Skeletal muscle tissue (tissue), 3 donors: ENCODE measurements at regions not wholly inside any gene's neighbourhood (a gene's known extent, or its start where the extent isn't known, plus 50 kb on each side); places are given as distances from the start of the nearest gene placed in this dataset.
A peak's percentile ranks its signal among the peaks of the same experiment; 100 is the strongest.

Source experiments
- H3K27ac ChIP-seq: one replicate; pipeline ENCODE4 v1.7.0; 2013; ENCODE audit warnings: mild to moderate bottlenecking, low read depth, low read length, inconsistent platforms
- H3K27me3 ChIP-seq, 3 donors: one replicate each; pipeline ENCODE4 v1.7.0; 2013; ENCODE audit warnings: low read length in 3 of 3; ENCODE audit not compliant: control insufficient read depth in 3 of 3, insufficient read depth in 3 of 3
- H3K36me3 ChIP-seq, 3 donors: one replicate each; pipeline ENCODE4 v1.7.0; 2013; ENCODE audit warnings: low read length in 3 of 3; ENCODE audit not compliant: control insufficient read depth in 3 of 3, insufficient read depth in 3 of 3
- H3K4me1 ChIP-seq, 3 donors: one replicate each; pipeline ENCODE4 v1.7.0; 2013; ENCODE audit warnings: low read length in 3 of 3, mild to moderate bottlenecking in 3 of 3; ENCODE audit not compliant: control insufficient read depth in 3 of 3, insufficient read depth in 3 of 3
- H3K4me3 ChIP-seq, 3 donors: one replicate each; pipeline ENCODE4 v1.7.0; 2013; ENCODE audit warnings: low read length in 3 of 3
- H3K9ac ChIP-seq, 3 donors: one replicate each; pipeline ENCODE4 v1.7.0; 2013; ENCODE audit warnings: low read length in 3 of 3, mild to moderate bottlenecking in 3 of 3, moderate library complexity in 2 of 3, low read depth in 1 of 3
- H3K9me3 ChIP-seq, 3 donors: one replicate each; pipeline ENCODE4 v1.7.0; 2013; ENCODE audit warnings: low read length in 3 of 3; ENCODE audit not compliant: control insufficient read depth in 3 of 3
- donor health status: Osteomylitis.

GRCh38 chr5:5009240-5009639, 130.9 kb upstream of the ADAMTS16 start:
- H3K9ac ChIP-seq: no peak overlapping the region
- H3K4me3 ChIP-seq: no peak overlapping the region
- no peaks in the 10 kb centered on the region for H3K36me3 ChIP-seq

GRCh38 chr5:5011151-5011550, 129.0 kb upstream of the ADAMTS16 start:
- no peaks in the 10 kb centered on the region for H3K27me3 ChIP-seq
- no peaks in the 10 kb centered on the region for H3K9me3 ChIP-seq
- no peaks in the 10 kb centered on the region for H3K36me3 ChIP-seq
- no peaks in the 10 kb centered on the region for H3K4me1 ChIP-seq
- no peak overlapping the region for H3K9ac ChIP-seq
- H3K27ac ChIP-seq: no peak overlapping the region
- H3K4me3 ChIP-seq: no peak overlapping the region

More at GRCh38 chr5:5009240-5009639, 130.9 kb upstream of the ADAMTS16 start:
- Histone ChIP-seq H3K9me3 (no peaks in the 10 kb centered on the region), H3K27ac (no peak overlapping the region), H3K4me1 (no peaks in the 10 kb centered on the region), H3K27me3 (no peaks in the 10 kb centered on the region)

GRCh38 chr5:5014586-5015235, 125.4 kb upstream of the ADAMTS16 start:
- H3K9ac ChIP-seq: no peak overlapping the region
- no peaks in the 10 kb centered on the region for H3K4me1 ChIP-seq
- H3K27ac ChIP-seq: no peak overlapping the region
- no peaks in the 10 kb centered on the region for H3K36me3 ChIP-seq
- no peaks in the 10 kb centered on the region for H3K27me3 ChIP-seq
- no peaks in the 10 kb centered on the region for H3K9me3 ChIP-seq
- H3K4me3 ChIP-seq: no peak overlapping the region

GRCh38 chr5:5017827-5018577, 122.1 kb upstream of the ADAMTS16 start:
- Histone ChIP-seq H3K9ac (no peak overlapping the region), H3K9me3 (no peaks in the 10 kb centered on the region), H3K4me1 (no peaks in the 10 kb centered on the region)

GRCh38 chr5:5018578-5018970, 121.6 kb upstream of the ADAMTS16 start:
- Histone ChIP-seq H3K9ac (no peak overlapping the region), H3K36me3 (no peaks in the 10 kb centered on the region), H3K27ac (peak overlapping the region; percentile 13), H3K4me1 (no peaks in the 10 kb centered on the region), H3K9me3 (no peaks in the 10 kb centered on the region), H3K27me3 (no peaks in the 10 kb centered on the region), H3K4me3 (no peak overlapping the region)

More at GRCh38 chr5:5017827-5018577, 122.1 kb upstream of the ADAMTS16 start:
- H3K27ac ChIP-seq: peak overlapping the region; percentile 13
- no peaks in the 10 kb centered on the region for H3K36me3 ChIP-seq
- H3K27me3 ChIP-seq: no peaks in the 10 kb centered on the region
- no peak overlapping the region for H3K4me3 ChIP-seq

- H3K4me3 ChIP-seq: no peak overlapping the region
- H3K27me3 ChIP-seq: no peaks in the 10 kb centered on the region
- H3K36me3 ChIP-seq: no peaks in the 10 kb centered on the region
- H3K9me3 ChIP-seq: no peaks in the 10 kb centered on the region
- H3K27ac ChIP-seq: no peak overlapping the region
- H3K4me1 ChIP-seq: no peaks in the 10 kb centered on the region
- H3K9ac ChIP-seq: no peak overlapping the region
Observed at GRCh38 chr5:5021436-5021835, 118.7 kb upstream of the ADAMTS16 start.

- Histone ChIP-seq H3K4me1 (no peaks in the 10 kb centered on the region), H3K27ac (no peak overlapping the region), H3K4me3 (peak overlapping the region in 1 of 3 donors; percentile 43)
Observed at GRCh38 chr5:5025098-5025773, 114.9 kb upstream of the ADAMTS16 start.

GRCh38 chr5:5025774-5026408, 114.2 kb upstream of the ADAMTS16 start:
- no peaks in the 10 kb centered on the region for H3K36me3 ChIP-seq
- no peaks in the 10 kb centered on the region for H3K9me3 ChIP-seq
- H3K9ac ChIP-seq: no peak overlapping the region
- H3K4me1 ChIP-seq: no peaks in the 10 kb centered on the region
- no peaks in the 10 kb centered on the region for H3K27me3 ChIP-seq
- peak overlapping the region in 1 of 3 donors; percentile 43 for H3K4me3 ChIP-seq
- H3K27ac ChIP-seq: no peak overlapping the region

More at GRCh38 chr5:5025098-5025773, 114.9 kb upstream of the ADAMTS16 start:
- Histone ChIP-seq H3K9ac (no peak overlapping the region), H3K27me3 (no peaks in the 10 kb centered on the region), H3K36me3 (no peaks in the 10 kb centered on the region), H3K9me3 (no peaks in the 10 kb centered on the region)

- H3K36me3 ChIP-seq: no peaks in the 10 kb centered on the region
- no peaks in the 10 kb centered on the region for H3K4me1 ChIP-seq
- H3K27ac ChIP-seq: no peak overlapping the region
- H3K9ac ChIP-seq: no peak overlapping the region
- H3K27me3 ChIP-seq: no peaks in the 10 kb centered on the region
- no peaks in the 10 kb centered on the region for H3K9me3 ChIP-seq
- no peak overlapping the region for H3K4me3 ChIP-seq
Observed at GRCh38 chr5:5026409-5026785, 113.7 kb upstream of the ADAMTS16 start.
